Keratinocyte (primary cell): ENCODE measurements at regions not wholly inside any gene's neighbourhood (a gene's known extent, or its start where the extent isn't known, plus 50 kb on each side); places are given as distances from the start of the nearest gene placed in this dataset.

Source experiments
- CTCF ChIP-seq, 3 experiments: IDR thresholded peaks in 1 of 3; conservative IDR thresholded peaks in 1 of 3; optimal IDR thresholded peaks in 1 of 3; 2 replicates in 2 of 3; 3 replicates in 1 of 3; pipeline versions ENCODE3 to v1.5.1; 2011; ENCODE audit warnings: low read length in 3 of 3, mild to moderate bottlenecking in 3 of 3, moderate library complexity in 2 of 3, control low read depth in 1 of 3, inconsistent platforms in 1 of 3; ENCODE audit not compliant: insufficient read depth in 2 of 3; ENCODE audit errors: extremely low read depth in 1 of 3
- EZH2 ChIP-seq: IDR thresholded peaks from one replicate; pipeline ENCODE4 v1.6.1; 2012; ENCODE audit warnings: inconsistent platforms, mild to moderate bottlenecking, low read length, moderate library complexity

GRCh38 chr5:85268194-85268593, 883.5 kb upstream of the EDIL3 start:
- no peak for TF ChIP-seq CTCF (optimal IDR thresholded peaks at IDR 0.05 in 1 of 3, IDR thresholded peaks at IDR 0.05 in 1 of 3, conservative IDR thresholded peaks at IDR 0.05 in 1 of 3; ENCODE audit: extremely low read depth in 1 of 3, insufficient read depth in 2 of 3, low read length in 3 of 3)
- TF ChIP-seq EZH2 = no peak
